Neural progenitor cell (in vitro differentiated cells): ENCODE measurements at regions not wholly inside any gene's neighbourhood (a gene's known extent, or its start where the extent isn't known, plus 50 kb on each side); places are given as distances from the start of the nearest gene placed in this dataset.

Experiments
- DNase-seq: peaks from one replicate; pipeline ENCODE4 v3.0.0-alpha.2; 2016; ENCODE audit warnings: low spot score
- H2AFZ ChIP-seq: fragments of 200-600 bp; sonication (generic); replicated peaks from 2 replicates; pipeline ENCODE4 v1.6.1; 2016; ENCODE audit warnings: antibody characterized with exemption
- H3F3A ChIP-seq: fragments of 200-600 bp; sonication (generic); 2 replicates; pipeline ENCODE4 v1.6.1; 2016; ENCODE audit warnings: antibody characterized with exemption, low read depth
- H3K27ac ChIP-seq: fragments of 200-600 bp; sonication (generic); 2 replicates; pipeline ENCODE4 v1.5.1; 2016; ENCODE audit warnings: mild to moderate bottlenecking
- H3K27me3 ChIP-seq: fragments of 200-600 bp; sonication (generic); 2 replicates; pipeline ENCODE4 v1.6.1; 2016; ENCODE audit warnings: mild to moderate bottlenecking, moderate library complexity
- H3K36me3 ChIP-seq: fragments of 200-600 bp; sonication (generic); 2 replicates; pipeline ENCODE4 v1.5.1; 2016
- H3K4me1 ChIP-seq: fragments of 200-600 bp; sonication (generic); 2 replicates; pipeline ENCODE4 v1.6.1; 2016; ENCODE audit warnings: mixed run types
- H3K4me2 ChIP-seq: fragments of 200-600 bp; sonication (generic); 2 replicates; pipeline ENCODE4 v1.6.1; 2016
- H3K4me3 ChIP-seq: fragments of 200-600 bp; sonication (generic); 2 replicates; pipeline ENCODE4 v1.5.1; 2016
- H3K79me2 ChIP-seq: fragments of 200-600 bp; sonication (generic); 2 replicates; pipeline ENCODE4 v1.6.1; 2016; ENCODE audit warnings: low read depth
- H3K9ac ChIP-seq: fragments of 200-600 bp; sonication (generic); 2 replicates; pipeline ENCODE4 v1.6.1; 2016
- H3K9me3 ChIP-seq: fragments of 200-600 bp; sonication (generic); 2 replicates; pipeline ENCODE4 v1.5.1; 2016; ENCODE audit warnings: low read depth
- H4K20me1 ChIP-seq: fragments of 200-600 bp; sonication (generic); 2 replicates; pipeline ENCODE4 v1.6.1; 2016; ENCODE audit warnings: low read depth
- H3K27ac Mint-ChIP-seq: 3 replicates; pipeline ENCODE4 v1.8.0; 2021; ENCODE audit warnings: mixed read lengths
- H3K27me3 Mint-ChIP-seq: 2 replicates; pipeline ENCODE4 v1.8.0; 2022; ENCODE audit warnings: low read depth, mild to moderate bottlenecking, inconsistent platforms, moderate library complexity, mixed read lengths; ENCODE audit not compliant: insufficient read depth
- H3K36me3 Mint-ChIP-seq: 3 replicates; pipeline ENCODE4 v1.8.0; 2021; ENCODE audit warnings: mixed read lengths
- H3K4me1 Mint-ChIP-seq: 3 replicates; pipeline ENCODE4 v1.8.0; 2021; ENCODE audit warnings: mixed read lengths
- H3K4me3 Mint-ChIP-seq: 3 replicates; pipeline ENCODE4 v1.8.0; 2021; ENCODE audit warnings: mild to moderate bottlenecking, moderate library complexity, mixed read lengths
- H3K9me3 Mint-ChIP-seq: 3 replicates; pipeline ENCODE4 v1.8.0; 2020; ENCODE audit warnings: mixed read lengths
- CTCF ChIP-seq: fragments of 200-600 bp; sonication (generic); IDR thresholded peaks from 2 replicates; pipeline ENCODE4 v1.5.1; 2017; ENCODE audit warnings: antibody characterized with exemption, mild to moderate bottlenecking
- EZH2 ChIP-seq: fragments of 200-600 bp; sonication (generic); IDR thresholded peaks from 2 replicates; pipeline ENCODE4 v1.6.1; 2017; ENCODE audit warnings: antibody characterized with exemption, mild to moderate bottlenecking, moderate library complexity
- EZH2phosphoT487 ChIP-seq: fragments of 200-600 bp; sonication (generic); IDR thresholded peaks from 2 replicates; pipeline ENCODE4 v1.6.1; 2017; ENCODE audit warnings: antibody characterized with exemption

GRCh38 chr5:90297045-90297764 is 112.4 kb downstream of the CETN3 start:
- H3K27me3 ChIP-seq, result no peaks in the 10 kb centered on the region
- no peak overlapping the region for H3K27ac ChIP-seq
- Mint-ChIP-seq H3K4me3 (no peak overlapping the region), H3K27ac (no peak overlapping the region), H3K4me1 (peaks cover 16% of the 10 kb centered on the region), H3K36me3 (no peaks in the 10 kb centered on the region), H3K9me3 (no peaks in the 10 kb centered on the region), H3K27me3 (peaks cover 2% of the 10 kb centered on the region)
- peak overlapping the region; percentile 30 for H2AFZ ChIP-seq
- H3K4me1 ChIP-seq, result peaks cover 19% of the 10 kb centered on the region
- H3K36me3 ChIP-seq, result no peaks in the 10 kb centered on the region
- no peak overlapping the region for H3K9ac ChIP-seq
- no peaks in the 10 kb centered on the region for H3F3A ChIP-seq
- peak; percentile 16 for DNase-seq
- no peaks in the 10 kb centered on the region for H3K9me3 ChIP-seq
- TF ChIP-seq CTCF (no peak), EZH2 (no peak), EZH2phosphoT487 (peak; percentile 33)
- H3K4me3 ChIP-seq, result no peak overlapping the region
- no peaks in the 10 kb centered on the region for H4K20me1 ChIP-seq
- H3K79me2 ChIP-seq, result no peaks in the 10 kb centered on the region
- peak overlapping the region; percentile 41 for H3K4me2 ChIP-seq

- H3K79me2 ChIP-seq, result no peaks in the 10 kb centered on the region
- peaks cover 19% of the 10 kb centered on the region for H3K4me1 ChIP-seq
- H3K9me3 ChIP-seq, result no peaks in the 10 kb centered on the region
- no peak overlapping the region for H3K4me3 ChIP-seq
- H2AFZ ChIP-seq, result no peak overlapping the region
- H3K27me3 ChIP-seq, result no peaks in the 10 kb centered on the region
- no peak overlapping the region for H3K4me3 Mint-ChIP-seq
- no peaks in the 10 kb centered on the region for H3K27me3 Mint-ChIP-seq
- no peak for TF ChIP-seq EZH2
- no peak for TF ChIP-seq EZH2phosphoT487
- TF ChIP-seq CTCF, result no peak
- no peaks in the 10 kb centered on the region for H4K20me1 ChIP-seq
- H3K27ac ChIP-seq, result no peak overlapping the region
- H3K4me2 ChIP-seq, result no peak overlapping the region
- H3K9ac ChIP-seq, result no peak overlapping the region
- no peak overlapping the region for H3K27ac Mint-ChIP-seq
- H3K9me3 Mint-ChIP-seq, result no peaks in the 10 kb centered on the region
- no peaks in the 10 kb centered on the region for H3K36me3 ChIP-seq
- H3K36me3 Mint-ChIP-seq, result no peaks in the 10 kb centered on the region
- peaks cover 16% of the 10 kb centered on the region for H3K4me1 Mint-ChIP-seq
- no peaks in the 10 kb centered on the region for H3F3A ChIP-seq
- no peak for DNase-seq
These were observed 115.0 kb downstream of the CETN3 start for GRCh38 chr5:90294604-90295003.

GRCh38 chr5:90293931-90294330 is 115.6 kb downstream of the CETN3 start:
- Histone ChIP-seq H3K27me3 (no peaks in the 10 kb centered on the region), H3K9ac (no peak overlapping the region), H3K4me2 (no peak overlapping the region), H3K4me1 (peaks cover 19% of the 10 kb centered on the region), H3K27ac (no peak overlapping the region), H3K4me3 (no peak overlapping the region), H3K79me2 (no peaks in the 10 kb centered on the region), H3K36me3 (no peaks in the 10 kb centered on the region), H3F3A (no peaks in the 10 kb centered on the region), H3K9me3 (no peaks in the 10 kb centered on the region), H4K20me1 (no peaks in the 10 kb centered on the region), H2AFZ (no peak overlapping the region)
- Mint-ChIP-seq H3K27ac (no peak overlapping the region), H3K27me3 (no peaks in the 10 kb centered on the region), H3K4me1 (peaks cover 16% of the 10 kb centered on the region), H3K36me3 (no peaks in the 10 kb centered on the region), H3K9me3 (no peaks in the 10 kb centered on the region), H3K4me3 (no peak overlapping the region)
- no peak for TF ChIP-seq CTCF
- no peak for TF ChIP-seq EZH2
- no peak for TF ChIP-seq EZH2phosphoT487
- no peak for DNase-seq
